ENCODE measurements at regions not wholly inside any gene's neighbourhood (a gene's known extent, or its start where the extent isn't known, plus 50 kb on each side); places are given as distances from the start of the nearest gene placed in this dataset.

DNA sequence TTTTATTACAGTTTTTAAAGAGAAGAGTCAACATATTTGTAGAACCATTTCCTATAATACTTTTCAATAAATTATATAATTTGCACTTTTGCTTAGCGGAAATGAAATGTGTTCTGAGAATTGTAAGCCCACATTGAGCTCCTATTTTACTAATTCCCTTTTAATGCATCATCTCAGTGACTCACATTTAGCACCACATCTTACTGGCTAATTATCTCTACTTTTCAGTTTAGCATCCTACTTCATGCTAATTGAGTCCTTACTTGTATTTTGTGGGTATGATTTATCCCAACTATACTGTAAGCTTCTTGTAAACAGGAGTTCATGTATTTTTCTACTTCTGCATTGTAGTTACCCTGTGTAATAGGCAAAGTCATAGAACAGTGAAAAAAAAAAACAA lies 67.5 kb downstream of the TMX1 start:
- Histone ChIP-seq H3K4me3 (ENCODE audit: low read depth, low read length) (no peak overlapping the region), H3K36me3 (ENCODE audit: insufficient read depth) (no peaks in the 10 kb centered on the region), H3K27ac (ENCODE audit: low read depth) (no peak overlapping the region), H3K4me1 (ENCODE audit: insufficient read depth) (no peaks in the 10 kb centered on the region)
- no peak for DNase-seq (ENCODE audit: extremely low spot score)
- WGBS, result 99% methylated on average over 1 of the region's 1 CpG

DNA sequence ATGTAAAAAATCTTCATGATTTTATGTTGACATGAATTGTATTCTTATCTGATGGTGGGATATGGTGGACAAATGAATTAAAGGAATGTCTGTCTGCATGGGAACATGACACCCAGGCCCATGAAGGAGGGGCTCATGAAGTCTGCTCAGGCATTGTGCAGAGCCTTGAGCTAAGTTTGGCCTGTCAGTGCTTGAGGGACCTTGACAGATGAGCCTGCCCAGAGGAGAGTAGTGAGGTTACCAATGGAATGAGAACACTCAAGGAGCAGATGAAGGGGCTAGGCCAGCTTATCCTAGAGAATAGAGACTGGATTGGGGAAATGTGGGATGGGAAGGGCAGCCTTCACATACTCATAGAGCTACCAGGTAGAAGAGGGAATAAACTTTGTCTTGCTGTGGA lies 68.8 kb downstream of the TMX1 start:
- no peak for DNase-seq (ENCODE audit: extremely low spot score)
- no peaks in the 10 kb centered on the region for H3K36me3 ChIP-seq (ENCODE audit: insufficient read depth)
- H3K27ac ChIP-seq (ENCODE audit: low read depth), result no peak overlapping the region
- H3K4me1 ChIP-seq (ENCODE audit: insufficient read depth), result no peaks in the 10 kb centered on the region
- no peak overlapping the region for H3K4me3 ChIP-seq (ENCODE audit: low read depth, low read length)

DNA sequence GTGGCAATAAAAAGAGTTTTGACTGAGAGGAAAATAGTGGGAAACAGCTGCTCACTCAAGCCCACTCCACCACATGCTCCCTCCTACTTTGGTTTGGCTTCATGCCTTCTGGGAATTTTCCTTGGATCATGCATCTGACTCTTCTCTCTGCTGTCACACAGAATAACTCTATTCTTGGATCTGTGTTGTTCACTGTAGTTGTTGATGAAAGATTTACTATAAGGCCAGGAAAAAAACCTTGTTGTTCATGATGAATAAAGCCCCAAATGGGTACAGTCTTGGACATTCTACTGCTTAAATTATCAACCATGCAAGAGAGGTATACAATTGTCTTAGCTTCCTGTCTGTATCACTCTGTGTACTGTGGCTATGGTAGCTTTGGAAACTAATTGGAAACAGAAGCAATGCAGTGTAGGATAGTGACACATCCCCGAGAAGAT lies 70.5 kb downstream of the TMX1 start:
- H3K4me1 ChIP-seq (ENCODE audit: insufficient read depth), result no peaks in the 10 kb centered on the region
- H3K36me3 ChIP-seq (ENCODE audit: insufficient read depth), result no peaks in the 10 kb centered on the region
- H3K27ac ChIP-seq (ENCODE audit: low read depth), result no peak overlapping the region
- H3K4me3 ChIP-seq (ENCODE audit: low read depth, low read length), result no peak overlapping the region
- WGBS, result 31% methylated on average over 1 of the region's 1 CpG
- DNase-seq (ENCODE audit: extremely low spot score), result no peak

DNA sequence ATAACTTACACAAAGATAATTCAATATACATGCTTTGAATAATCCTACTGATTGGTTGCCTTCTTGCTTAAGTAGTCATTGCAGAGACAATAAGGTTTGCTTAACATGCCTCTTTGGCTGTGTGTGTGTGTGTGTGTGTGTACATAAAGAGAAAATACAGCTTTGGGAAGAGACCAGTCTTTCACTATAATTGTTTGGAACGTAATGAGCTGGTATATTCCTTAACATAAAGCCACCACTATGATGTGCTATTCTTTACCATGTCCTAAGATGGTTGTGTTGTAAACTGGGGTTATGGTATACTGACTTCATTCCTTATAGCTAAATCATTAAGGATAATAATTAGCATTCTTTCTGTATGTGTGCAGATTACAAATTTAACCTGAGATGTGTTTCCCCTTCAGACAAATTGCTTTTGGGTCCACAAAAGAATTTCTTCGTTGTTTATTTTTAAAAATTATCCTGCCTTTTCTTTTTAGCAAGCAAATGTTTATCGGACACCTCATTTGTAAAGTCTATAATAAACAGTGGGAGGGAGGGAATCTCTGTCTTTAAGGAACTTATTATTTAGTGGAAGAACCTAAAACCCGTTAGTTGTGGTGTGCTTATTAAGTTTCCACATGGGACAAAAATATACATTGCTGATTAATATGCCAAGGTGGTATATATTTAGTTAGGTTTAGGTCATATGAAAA lies 74.4 kb downstream of the TMX1 start:
- Histone ChIP-seq H3K36me3 (ENCODE audit: insufficient read depth) (no peaks in the 10 kb centered on the region), H3K4me3 (ENCODE audit: low read depth, low read length) (no peak overlapping the region), H3K27ac (ENCODE audit: low read depth) (no peak overlapping the region), H3K4me1 (ENCODE audit: insufficient read depth) (no peaks in the 10 kb centered on the region)
- DNase-seq (ENCODE audit: extremely low spot score), result no peak
- 94% methylated on average over 4 of the region's 4 CpGs for WGBS

- no peak overlapping the region for H3K27ac ChIP-seq (ENCODE audit: low read depth)
- H3K4me3 ChIP-seq (ENCODE audit: low read depth, low read length), result no peak overlapping the region
- no peaks in the 10 kb centered on the region for H3K36me3 ChIP-seq (ENCODE audit: insufficient read depth)
- 69% methylated on average over 2 of the region's 2 CpGs for WGBS
- no peak for DNase-seq (ENCODE audit: extremely low spot score)
- H3K4me1 ChIP-seq (ENCODE audit: insufficient read depth), result no peaks in the 10 kb centered on the region
Observed at GRCh38 chr14:51317373-51317772, 77.3 kb downstream of the TMX1 start.

- Histone ChIP-seq H3K4me1 (ENCODE audit: insufficient read depth) (no peaks in the 10 kb centered on the region), H3K36me3 (ENCODE audit: insufficient read depth) (no peaks in the 10 kb centered on the region), H3K27ac (ENCODE audit: low read depth) (no peak overlapping the region), H3K4me3 (ENCODE audit: low read depth, low read length) (no peak overlapping the region)
- no peak for DNase-seq (ENCODE audit: extremely low spot score)
- WGBS, result 34% methylated on average over 6 of the region's 6 CpGs
Observed at GRCh38 chr14:51318813-51319597, 79.0 kb downstream of the TMX1 start.

GRCh38 chr14:51321036-51321435 lies 81.0 kb downstream of the TMX1 start:
- Histone ChIP-seq H3K4me3 (ENCODE audit: low read depth, low read length) (no peak overlapping the region), H3K36me3 (ENCODE audit: insufficient read depth) (no peaks in the 10 kb centered on the region), H3K4me1 (ENCODE audit: insufficient read depth) (no peaks in the 10 kb centered on the region), H3K27ac (ENCODE audit: low read depth) (no peak overlapping the region)
- no peak for DNase-seq (ENCODE audit: extremely low spot score)
- 92% methylated on average over 3 of the region's 3 CpGs for WGBS

- Histone ChIP-seq H3K4me1 (ENCODE audit: insufficient read depth) (no peaks in the 10 kb centered on the region), H3K36me3 (ENCODE audit: insufficient read depth) (no peaks in the 10 kb centered on the region), H3K4me3 (ENCODE audit: low read depth, low read length) (no peak overlapping the region), H3K27ac (ENCODE audit: low read depth) (no peak overlapping the region)
- WGBS, result 88% methylated on average over 3 of the region's 3 CpGs
- DNase-seq (ENCODE audit: extremely low spot score), result no peak
Observed at GRCh38 chr14:51323492-51323891, 83.4 kb downstream of the TMX1 start.

DNA sequence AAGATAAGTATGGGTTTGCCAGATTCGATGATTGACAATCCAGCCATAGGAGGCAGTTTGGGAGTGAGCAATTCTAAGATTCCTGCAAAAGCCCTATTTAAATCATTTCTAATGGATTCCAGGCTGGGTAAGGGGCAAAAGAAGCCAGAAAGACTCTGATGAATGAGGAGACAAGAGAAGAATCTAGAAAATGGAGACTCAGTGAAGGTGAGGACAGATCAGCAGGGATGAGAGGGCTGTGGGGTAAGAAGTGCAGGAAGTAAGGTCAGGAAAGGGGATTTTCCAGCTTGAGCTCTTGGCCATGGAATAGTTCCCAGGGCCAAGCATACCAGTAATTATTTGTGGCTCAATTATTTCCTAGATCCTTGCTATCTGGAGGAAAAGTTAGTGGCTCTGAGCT lies 87.3 kb downstream of the TMX1 start:
- WGBS, result 80% methylated on average over 1 of the region's 1 CpG
- H3K4me3 ChIP-seq (ENCODE audit: low read depth, low read length), result no peak overlapping the region
- H3K36me3 ChIP-seq (ENCODE audit: insufficient read depth), result no peaks in the 10 kb centered on the region
- no peak for DNase-seq (ENCODE audit: extremely low spot score)
- H3K27ac ChIP-seq (ENCODE audit: low read depth), result no peak overlapping the region
- no peaks in the 10 kb centered on the region for H3K4me1 ChIP-seq (ENCODE audit: insufficient read depth)

- Histone ChIP-seq H3K4me3 (ENCODE audit: low read depth, low read length) (no peak overlapping the region), H3K36me3 (ENCODE audit: insufficient read depth) (no peaks in the 10 kb centered on the region), H3K27ac (ENCODE audit: low read depth) (peak overlapping the region; percentile 11), H3K4me1 (ENCODE audit: insufficient read depth) (no peaks in the 10 kb centered on the region)
- 32% methylated on average over 5 of the region's 5 CpGs for WGBS
- DNase-seq (ENCODE audit: extremely low spot score), result no peak
Observed at GRCh38 chr14:51328064-51328771, 88.2 kb downstream of the TMX1 start.

GRCh38 chr14:51328772-51329353 lies 88.8 kb downstream of the TMX1 start:
- H3K36me3 ChIP-seq (ENCODE audit: insufficient read depth), result no peaks in the 10 kb centered on the region
- no peak for DNase-seq (ENCODE audit: extremely low spot score)
- no peak overlapping the region for H3K27ac ChIP-seq (ENCODE audit: low read depth)
- no peaks in the 10 kb centered on the region for H3K4me1 ChIP-seq (ENCODE audit: insufficient read depth)
- 20% methylated on average over 6 of the region's 6 CpGs for WGBS
- no peak overlapping the region for H3K4me3 ChIP-seq (ENCODE audit: low read depth, low read length)

DNA sequence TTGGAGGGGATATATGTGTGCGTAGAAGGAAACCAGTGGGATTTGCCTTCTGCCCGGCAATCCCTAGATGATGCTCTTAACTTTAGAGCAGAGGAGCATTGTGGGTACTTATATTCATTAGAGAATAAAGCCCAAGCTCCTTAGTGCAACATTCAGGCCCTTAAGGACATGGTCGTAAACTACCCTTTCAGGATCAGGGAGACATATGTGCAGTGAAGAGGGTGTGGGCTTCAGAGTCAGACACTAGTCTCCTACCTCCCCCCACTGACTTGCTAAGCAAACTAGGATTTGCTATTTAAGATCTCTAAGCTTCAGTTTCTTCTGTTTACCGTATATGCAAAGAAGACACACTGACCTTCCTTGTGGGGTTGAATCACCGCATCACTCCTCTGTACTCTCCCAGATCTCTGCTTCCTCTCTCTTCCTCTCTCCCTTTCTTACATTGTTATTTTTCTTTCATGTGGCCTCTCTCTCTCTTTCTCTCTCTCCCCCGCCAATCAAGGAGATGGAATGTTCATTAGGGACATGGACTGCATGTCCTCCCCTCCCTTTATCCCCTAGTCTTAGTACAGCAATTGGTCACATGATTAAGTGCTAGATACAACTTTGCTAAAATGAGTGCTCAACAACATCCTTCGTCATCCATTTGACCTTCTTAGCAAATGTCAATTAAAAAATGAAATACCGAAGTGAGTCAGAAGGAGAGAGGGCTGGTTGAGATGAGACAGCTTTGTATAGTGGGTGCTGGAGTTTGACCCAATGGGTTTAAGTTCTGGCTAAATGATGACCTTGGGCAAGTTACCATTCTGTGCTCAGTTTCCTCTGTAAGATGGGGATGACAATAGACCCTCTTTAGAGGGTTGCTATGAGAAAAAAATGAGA lies 91.7 kb downstream of the TMX1 start:
- Histone ChIP-seq H3K4me3 (ENCODE audit: low read depth, low read length) (no peak overlapping the region), H3K27ac (ENCODE audit: low read depth) (no peak overlapping the region), H3K4me1 (ENCODE audit: insufficient read depth) (peaks cover 3% of the 10 kb centered on the region), H3K36me3 (ENCODE audit: insufficient read depth) (no peaks in the 10 kb centered on the region)
- no peak for DNase-seq (ENCODE audit: extremely low spot score)
- WGBS, result 86% methylated on average over 8 of the region's 8 CpGs

- H3K4me3 ChIP-seq (ENCODE audit: low read depth, low read length), result no peak overlapping the region
- H3K27ac ChIP-seq (ENCODE audit: low read depth), result no peak overlapping the region
- 86% methylated on average over 4 of the region's 4 CpGs for WGBS
- peaks cover 3% of the 10 kb centered on the region for H3K4me1 ChIP-seq (ENCODE audit: insufficient read depth)
- H3K36me3 ChIP-seq (ENCODE audit: insufficient read depth), result no peaks in the 10 kb centered on the region
- no peak for DNase-seq (ENCODE audit: extremely low spot score)
Observed at GRCh38 chr14:51333299-51333698, 93.3 kb downstream of the TMX1 start.

Data from urinary bladder (tissue), 3 donors.